DMS53 treated with DMSO at 0.1 percent for 48 hours (cell line): ENCODE measurements at regions not wholly inside any gene's neighbourhood (a gene's known extent, or its start where the extent isn't known, plus 50 kb on each side); places are given as distances from the start of the nearest gene placed in this dataset.
"Not testable (repeated sequence)": the region's sequence is repeated elsewhere in the genome, so short reads cannot be mapped to it uniquely, and the experiment has no call there.

ENCODE experiments used
- DNase-seq: peaks from one replicate; lab custom pipeline; 2025; ENCODE audit not compliant: unreplicated experiment; lab: John Stamatoyannopoulos, UW

DNA sequence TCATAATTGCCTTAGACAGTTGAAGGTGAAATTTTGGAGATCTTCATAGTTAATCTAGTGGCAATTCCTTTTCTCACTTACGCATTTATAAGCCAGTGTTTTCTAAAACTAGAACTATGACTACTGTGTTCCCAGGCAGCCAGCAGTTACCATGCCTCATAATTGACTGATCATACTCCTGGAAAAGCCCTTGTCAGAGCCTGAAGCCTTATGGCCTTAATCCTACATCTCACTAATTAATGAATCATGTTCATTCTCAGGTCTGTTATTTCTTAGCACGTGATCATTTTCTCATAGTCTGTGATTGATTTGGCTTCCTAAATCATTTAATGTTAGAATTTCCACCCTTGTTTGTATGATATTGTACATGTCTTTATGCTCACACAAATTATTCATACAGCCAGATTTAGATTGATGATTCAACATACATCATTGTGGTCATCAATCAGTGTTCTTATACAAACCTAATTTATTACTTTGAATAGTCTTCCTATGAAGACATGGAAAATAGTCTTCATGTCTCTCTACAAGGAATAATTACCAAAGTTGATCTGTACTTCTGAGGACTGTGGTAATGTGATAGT, 132.6 kb upstream of the ASCC3 start:
- no peak for DNase-seq

DNA sequence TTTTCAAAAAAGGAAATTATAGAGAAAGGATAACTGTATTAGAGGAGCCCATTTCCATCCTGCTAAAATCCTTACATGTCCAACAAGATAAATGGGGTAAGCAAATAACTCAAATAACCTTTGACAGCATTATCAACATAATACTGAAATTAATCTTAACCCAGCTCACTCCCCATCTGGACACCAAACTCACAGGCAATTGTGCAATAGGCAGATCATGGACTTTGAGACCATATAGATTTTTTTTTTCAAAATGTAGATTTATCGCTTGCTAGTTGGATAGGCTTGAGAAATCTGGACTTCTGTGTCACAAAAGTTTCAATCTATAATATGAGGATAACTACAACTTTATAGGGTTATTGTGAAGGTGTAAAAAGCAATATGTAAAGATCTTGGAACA, 134.4 kb upstream of the ASCC3 start:
- no peak for DNase-seq

DNA sequence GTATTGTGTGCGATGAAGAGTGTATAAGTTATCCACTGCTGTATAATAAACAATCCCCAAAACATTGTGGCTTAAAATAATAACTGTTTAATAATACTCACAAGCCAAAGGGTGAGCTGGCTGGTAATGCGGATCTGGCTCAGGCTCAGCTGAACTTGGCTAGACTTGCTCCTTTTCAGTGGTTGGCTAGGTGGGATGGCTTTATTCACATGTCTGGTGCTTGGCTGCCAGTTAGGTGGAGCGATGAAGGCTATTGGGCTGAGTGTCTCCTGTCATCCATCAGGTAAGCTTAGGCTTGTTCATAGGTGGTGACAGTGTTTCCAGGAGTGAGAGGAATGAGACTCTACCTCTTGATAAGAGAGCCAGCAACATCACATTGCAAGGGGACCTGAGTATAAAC, 135.0 kb upstream of the ASCC3 start:
- DNase-seq, result no peak

DNA sequence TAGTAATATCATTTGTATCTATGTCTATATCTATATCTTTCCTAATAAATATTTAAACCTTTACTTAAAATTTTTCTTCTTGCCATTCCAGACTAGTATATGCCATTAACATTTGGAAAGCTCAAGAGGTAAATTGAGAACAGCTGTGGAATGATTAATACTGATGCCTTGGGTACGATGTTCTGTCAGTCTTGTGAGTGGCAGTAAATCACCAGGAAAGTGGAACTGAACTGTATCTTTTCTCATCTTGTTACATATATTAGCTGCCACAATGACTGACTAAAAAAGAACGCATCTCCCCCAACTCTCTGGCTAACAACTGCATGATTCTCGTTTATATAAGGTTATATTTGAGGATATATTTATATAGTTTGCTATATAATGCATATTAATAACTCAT, 137.0 kb upstream of the ASCC3 start:
- no peak for DNase-seq

DNA sequence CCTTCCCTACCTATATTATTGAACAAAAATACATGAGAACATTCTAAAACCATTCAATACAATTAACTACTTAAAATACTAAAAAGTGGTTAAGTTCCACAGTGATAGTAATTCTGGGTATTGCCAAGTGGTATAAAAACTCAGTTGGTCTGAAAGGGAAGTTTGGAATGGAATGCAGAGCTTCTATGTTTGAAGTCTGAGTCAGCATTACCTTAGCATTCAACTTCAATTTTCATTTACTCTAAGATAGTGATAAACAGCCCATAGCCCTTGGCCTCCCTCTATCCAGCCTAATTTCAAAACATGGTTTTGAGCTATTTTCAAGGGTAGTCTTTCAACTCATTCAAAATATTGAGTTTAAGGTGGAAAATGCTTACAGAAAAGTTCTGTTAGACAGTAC, 140.4 kb upstream of the ASCC3 start:
- DNase-seq, result no peak

DNA sequence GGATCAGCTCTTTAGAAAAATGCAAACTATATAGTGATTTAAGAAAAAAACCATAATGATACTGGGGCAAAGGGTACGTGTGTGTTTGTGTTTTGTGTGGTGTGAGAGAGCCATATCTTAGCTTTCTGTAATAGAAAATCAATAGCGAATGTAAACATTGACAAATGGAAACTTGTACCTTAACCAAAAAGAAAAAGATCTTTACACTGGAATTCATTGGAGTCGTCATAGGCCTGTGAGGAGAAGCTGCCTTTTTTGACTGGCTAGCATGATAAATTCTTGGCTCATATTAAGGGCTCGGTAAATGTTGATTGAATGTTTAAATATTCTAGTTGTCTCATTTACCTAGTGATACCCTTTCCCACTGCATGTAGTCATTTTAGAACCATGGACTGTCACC, 161.8 kb upstream of the ASCC3 start:
- no peak for DNase-seq

DNA sequence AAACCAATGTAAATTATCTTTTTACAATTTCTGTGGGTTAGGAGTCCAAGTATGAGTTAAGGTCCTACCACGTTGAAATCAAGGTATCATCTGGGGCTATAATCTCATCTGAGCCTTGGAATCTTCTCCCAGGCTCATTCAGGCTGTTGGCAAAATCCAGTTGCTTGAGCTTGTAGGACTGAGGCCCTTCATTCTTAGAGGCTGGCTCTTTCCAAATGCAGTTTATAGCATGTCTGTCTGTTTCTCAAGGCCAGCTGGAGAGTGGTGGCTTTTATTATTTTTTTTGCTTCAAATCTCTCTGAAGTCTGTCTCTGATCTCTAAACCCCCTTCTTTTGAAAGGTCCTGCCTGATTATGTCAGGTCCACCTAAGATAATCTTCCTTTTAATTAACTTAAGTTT, 177.2 kb upstream of the ASCC3 start:
- no peak for DNase-seq

DNA sequence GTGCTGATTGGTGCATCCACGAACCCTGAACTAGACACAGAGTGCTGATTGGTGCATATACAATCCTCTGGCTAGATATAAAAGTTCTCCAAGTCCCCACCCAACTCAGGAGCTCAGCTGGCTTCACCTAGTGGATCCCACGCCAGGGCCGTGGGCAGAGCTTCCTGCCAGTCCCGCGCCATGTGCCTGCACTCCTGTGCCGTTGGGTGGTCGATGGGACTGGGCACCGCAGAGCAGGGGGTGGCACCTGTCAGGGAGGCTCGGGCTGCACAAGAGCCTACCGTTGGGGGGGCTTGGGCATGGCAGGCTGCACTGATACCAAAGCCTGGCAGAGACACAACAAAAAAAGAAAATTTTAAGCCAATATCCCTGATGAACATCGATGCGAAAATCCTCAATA, 185.4 kb upstream of the ASCC3 start:
- no peak for DNase-seq

DNA sequence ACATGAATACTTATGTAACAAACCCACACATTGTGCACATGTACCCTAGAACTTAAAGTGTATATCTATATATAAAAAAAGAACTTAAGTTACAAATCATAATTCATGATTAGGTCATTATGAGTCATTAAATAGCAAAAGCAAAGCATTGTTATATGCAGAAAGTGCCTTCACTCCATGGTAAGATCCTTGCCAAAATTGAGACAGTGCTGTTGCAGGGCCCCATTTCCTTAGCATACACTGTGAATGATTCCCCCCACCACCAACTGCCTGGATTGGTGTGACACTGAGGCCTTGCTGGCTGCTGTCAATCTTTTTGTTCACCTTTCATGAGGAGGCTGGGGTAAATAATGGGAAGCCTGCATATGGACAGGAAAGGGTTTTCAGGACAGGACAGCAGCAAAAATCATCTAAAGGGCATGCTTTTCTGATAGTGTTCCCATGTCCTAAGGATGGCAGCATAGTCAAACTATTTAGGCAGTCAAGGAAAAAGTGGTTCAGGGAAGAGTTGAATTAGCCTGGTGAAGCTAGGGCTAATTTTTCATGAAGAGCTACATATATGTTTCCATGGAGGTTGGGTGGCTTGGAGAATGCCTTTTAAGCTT, 188.2 kb upstream of the ASCC3 start:
- no peak for DNase-seq

DNA sequence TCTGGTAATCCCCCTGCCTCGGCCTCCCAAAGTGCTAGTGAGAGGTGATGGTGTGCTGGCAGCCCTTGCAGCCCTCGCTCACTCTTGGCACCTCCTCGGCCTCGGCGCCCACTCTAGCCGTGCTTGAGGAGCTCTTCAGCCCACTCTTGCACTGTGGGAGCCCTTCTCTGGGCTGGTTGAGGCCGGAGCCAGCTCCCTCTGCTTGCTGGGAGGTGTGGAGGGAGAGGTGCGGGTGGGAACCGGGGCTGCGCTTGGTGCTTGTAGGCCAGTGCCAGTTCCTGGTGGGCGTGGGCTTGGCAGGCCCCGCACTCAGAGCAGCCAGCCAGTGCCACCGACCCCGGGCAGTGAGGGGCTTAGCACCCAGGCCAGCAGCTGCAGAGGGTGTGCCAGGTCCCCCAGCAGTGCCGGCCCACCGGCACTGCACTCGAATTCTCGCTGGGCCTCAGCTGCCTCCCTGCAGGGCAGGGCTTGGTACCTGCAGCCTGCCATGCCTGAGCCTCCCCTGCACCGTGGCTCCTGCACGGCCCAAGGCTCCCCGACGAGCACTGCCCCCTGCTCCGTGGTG, 189.0 kb upstream of the ASCC3 start:
- DNase-seq, result no peak

DNA sequence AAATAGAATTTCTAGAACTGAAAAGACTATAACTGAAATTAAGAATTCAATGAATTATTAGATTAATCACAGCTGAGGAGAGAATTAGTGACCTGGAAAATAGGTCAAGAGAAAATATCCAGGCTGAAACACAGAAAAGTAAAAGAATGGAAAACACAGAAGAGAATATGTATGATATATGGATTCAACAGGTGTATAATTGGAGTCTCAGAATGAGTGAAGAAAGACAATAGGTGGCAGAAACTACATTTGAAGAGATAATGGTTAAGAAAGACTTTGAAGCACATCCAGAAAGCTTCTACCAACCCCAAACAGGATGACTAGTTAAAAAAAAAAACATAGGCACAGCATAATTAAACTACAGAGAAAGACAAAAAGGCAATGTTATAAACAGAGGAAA, 196.2 kb upstream of the ASCC3 start:
- DNase-seq, result no peak

DNA sequence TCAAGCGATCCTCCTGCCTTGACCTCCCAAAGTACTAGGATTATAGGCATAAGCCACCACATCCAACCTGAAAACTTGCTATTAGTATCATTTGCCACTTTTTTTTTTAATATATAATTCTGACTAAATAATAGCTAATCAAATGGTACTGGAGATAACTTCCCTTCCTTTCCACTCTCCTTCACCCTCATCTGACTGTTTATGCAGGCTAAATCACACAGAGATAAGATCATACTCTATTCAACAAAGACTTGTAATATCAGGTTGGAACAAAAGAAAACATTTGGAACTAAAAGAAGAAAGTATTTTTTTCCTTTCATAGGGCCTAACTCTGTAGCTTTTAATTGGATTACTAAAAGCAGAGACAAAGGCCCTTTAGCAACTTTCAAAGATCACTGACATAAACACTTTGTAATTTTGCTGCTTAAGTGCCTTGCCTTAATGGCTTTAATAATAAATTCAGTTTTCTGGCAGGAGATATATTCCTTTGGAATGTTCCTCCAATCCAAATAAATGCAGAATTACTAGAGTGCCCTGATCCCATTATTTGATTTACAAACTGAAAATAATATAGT, 198.7 kb upstream of the ASCC3 start:
- no peak for DNase-seq

DNA sequence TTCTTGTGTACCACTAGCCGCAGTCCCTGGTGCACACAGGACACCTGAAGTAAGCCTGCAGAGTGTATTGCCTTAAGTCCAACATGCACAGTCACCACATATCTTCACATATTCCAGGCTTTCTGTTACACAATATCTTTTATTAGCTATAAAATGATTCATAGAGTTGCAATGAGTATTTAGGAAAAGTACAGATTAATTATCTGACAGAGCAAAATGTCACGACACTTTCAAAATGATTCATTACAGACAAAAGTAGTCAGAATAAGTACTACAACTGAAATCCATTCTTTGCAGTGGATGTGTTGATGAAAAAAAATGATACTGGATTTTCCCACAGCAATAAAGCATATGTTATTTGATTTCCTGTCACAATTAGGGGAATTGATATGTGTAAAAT, 199.5 kb upstream of the ASCC3 start:
- no peak for DNase-seq

DNA sequence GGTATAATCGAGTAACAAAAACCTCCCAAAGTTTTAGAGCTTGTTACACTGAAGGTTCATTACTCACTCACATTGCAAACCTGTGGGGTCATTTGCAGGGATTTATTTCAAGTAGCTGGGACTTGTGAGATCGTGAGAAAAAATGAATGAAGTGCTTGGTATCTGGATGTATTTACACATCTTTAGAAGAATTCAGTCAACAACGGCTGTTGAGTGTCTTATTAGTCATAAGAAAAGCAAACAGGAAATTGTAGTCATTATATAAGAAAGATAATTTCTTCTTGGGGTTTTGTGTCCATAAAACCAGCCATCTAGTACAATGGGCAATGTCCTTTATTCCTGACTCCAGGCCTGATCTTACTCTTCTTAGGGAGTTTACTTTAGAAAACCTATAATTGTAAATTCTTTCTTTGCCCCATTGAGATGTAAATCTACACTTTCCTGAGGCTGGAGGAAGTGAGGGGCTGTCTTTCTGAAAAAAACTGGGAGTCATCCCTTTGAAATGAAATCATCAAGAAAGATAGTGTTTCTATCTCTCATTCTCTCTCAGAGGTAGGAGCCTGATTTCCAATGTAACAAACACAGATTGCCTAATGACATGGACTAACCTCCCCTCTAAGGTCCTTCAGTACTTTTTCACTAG, 202.5 kb upstream of the ASCC3 start:
- peak; percentile 50 for DNase-seq

DNA sequence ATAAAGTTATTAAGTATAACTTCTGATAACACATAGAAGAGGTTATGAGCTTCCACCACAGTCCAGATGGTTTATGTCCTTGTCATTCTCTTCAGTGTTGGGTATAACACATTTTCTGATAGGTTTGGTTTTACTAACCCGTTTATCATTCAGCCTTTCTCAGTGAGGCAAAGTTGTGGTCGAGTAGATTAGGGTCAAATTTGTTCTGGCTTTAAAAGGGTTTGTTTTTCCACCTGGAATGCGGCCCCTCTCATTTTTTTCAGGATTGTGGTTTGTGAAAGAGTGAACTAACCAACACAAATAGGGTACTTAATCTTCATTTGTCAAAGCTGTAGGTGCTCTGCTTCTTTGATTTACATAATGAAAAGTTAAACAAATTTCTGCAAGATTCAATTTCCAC, 204.2 kb upstream of the ASCC3 start:
- DNase-seq, result no peak

DNA sequence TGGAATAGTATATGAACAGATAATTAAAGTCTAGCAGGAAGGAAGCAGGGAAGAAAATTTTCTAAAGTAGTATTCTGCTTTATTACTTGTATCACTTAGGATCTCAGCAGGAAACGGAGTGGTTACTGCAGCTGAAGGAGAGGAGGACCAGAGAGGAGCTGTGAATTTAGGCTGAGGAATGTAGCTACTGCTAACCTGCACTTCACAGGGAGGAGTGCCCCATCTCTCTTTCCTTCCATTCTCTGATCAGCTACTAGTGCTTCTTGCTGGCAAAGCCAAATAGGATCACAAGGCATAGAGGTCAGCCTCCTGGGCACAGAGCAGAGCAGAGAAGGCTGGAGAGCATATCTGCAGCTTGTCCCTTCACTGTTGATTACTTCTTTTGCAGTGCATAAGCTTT, 205.3 kb upstream of the ASCC3 start:
- DNase-seq, result no peak

DNA sequence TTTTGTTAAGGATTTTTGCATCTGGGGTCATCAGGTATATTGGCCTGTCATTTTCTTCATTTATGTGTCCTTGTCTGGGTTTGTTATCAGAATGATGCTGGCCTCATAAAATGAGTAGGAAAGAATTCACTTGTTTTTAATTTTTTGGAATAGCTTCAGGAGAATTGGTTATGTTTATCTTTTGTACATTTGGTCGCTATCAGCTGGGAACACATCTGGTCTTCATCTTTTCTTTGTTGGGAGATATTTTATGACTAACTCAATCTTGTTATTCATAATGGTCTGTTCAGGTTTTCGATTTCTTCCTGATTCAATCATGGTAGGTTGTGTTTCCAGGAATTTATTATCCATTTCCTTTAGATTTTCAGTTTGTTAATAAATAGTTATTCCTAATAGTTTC, 207.5 kb upstream of the ASCC3 start:
- DNase-seq, result no peak

DNA sequence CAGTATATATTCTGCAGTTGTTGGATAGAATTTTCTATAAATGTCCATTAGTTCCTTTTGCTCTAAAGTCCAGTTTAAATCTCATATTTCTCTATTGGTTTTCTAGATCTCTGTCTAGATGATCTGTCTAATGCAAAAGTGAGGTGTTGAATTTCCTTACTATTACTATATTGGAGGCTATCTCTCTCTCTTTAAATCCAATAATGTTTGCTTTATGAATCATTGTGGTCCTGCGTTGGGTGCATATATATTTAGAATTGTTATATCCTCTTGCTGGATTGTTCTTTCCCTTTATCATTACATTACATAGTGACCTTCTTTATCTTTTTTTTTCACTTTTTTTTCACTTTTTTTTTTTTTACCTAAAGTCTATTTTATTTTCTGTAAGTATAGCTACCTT, 208.5 kb upstream of the ASCC3 start:
- DNase-seq, result no peak

DNA sequence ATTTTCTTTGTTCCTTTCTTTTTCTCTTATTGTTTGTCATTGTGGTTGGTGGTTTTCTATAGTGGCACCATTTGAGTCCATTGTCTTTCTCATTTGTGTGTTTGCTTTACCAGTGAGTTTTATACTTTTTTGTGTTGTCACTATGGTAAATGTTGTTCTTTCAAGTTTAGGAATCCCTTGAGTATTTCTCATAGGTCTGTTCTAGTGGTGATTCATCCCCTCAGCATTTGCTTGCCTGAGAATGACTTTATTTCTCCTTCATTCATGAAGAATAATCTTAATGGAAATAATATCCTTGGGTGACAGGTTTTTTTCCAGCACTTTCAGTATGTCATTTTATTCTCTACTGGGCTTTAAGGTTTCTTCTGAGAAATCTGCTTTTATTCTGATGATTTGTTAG, 209.2 kb upstream of the ASCC3 start:
- DNase-seq, result no peak

DNA sequence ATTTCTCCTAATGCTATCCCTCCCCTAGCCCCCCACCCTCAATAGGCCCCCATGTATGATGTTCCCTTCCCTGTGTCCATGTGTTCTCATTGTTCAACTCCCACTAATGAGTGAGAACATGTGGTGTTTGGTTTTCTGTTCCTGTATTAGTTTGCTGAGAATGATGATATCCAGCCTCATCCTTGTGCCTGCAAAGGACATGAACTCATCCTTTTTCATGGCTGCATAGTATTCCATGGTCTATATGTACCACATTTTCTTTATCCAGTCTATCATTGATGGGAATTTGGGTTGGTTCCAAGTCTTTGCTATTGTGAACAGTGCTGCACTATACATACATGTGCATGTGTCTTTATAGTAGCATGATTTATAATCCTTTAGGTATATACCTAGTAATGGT, 217.5 kb upstream of the ASCC3 start:
- not testable (repeated sequence) for DNase-seq

DNA sequence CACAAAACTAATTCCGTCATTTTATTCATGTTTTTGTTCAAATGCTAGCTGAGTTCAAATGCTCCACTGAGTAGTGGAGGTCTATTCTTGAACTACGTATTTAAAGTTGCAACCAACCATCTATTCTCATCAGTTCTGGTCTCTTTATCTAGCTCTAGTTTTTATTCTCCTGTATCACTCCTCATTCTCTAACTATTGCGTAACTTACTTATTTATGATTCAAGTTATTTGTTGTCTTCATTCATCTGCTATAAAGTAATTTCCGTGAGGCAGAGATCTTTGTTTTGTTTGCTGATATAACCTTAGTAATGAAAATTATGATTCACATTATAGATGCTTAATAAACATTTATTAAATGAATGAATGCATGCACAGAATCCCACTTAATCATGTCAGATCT, 221.6 kb upstream of the ASCC3 start:
- no peak for DNase-seq

DNA sequence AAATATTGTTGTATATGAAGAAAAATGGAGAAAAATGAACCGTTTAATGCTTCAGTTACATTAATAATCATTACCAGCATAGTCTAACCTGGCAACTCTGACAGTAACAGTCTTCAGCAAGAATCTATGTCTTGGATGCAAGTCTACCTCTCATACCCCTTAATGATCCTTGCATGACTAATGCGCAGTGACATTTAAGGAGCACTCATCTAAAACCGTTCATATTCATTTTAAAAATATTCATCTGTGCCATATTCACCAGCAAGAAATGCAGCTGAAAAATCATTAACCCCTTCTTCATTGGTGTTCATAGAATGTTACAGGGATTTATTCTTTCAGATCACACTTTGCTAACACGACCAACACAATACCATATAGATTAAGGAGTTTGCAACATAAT, 227.2 kb upstream of the ASCC3 start:
- DNase-seq, result no peak
